Stimulated activated CD4-positive, alpha-beta T cell treated with anti-CD3 and anti-CD28 coated beads, Interleukin-12 subunit alpha, Interleukin-12 subunit beta, amount 100 ng/mL, for 4 hours (primary cell): ENCODE measurements at regions not wholly inside any gene's neighbourhood (a gene's known extent, or its start where the extent isn't known, plus 50 kb on each side); places are given as distances from the start of the nearest gene placed in this dataset.

Experiments
- DNase-seq: peaks from one replicate; pipeline ENCODE4 v3.0.0-alpha.2; 2020

GRCh38 chr3:94520364-94520763, 457.5 kb downstream of the NSUN3 start:
- DNase-seq: no peak

DNA sequence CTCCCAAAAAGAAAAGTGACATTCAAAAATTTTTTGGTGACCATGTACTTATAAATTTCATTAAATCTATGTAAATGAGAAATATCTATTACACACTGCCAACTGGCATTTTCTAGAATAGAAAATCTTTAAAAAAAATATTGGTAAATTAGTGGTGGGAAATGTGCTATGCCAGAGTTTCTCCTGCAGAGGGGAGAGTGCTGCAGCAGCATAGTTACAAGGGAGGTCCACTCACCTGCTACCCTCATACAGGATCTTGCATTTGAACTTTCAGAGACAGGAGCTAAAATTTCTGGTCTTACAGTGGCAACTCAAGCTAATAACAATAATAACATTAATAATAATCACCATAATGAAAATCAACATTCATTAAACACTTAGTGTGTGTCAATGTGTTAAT, 459.6 kb downstream of the NSUN3 start:
- no peak for DNase-seq

- DNase-seq: no peak
These were observed 461.4 kb downstream of the NSUN3 start for GRCh38 chr3:94524102-94524919.

DNA sequence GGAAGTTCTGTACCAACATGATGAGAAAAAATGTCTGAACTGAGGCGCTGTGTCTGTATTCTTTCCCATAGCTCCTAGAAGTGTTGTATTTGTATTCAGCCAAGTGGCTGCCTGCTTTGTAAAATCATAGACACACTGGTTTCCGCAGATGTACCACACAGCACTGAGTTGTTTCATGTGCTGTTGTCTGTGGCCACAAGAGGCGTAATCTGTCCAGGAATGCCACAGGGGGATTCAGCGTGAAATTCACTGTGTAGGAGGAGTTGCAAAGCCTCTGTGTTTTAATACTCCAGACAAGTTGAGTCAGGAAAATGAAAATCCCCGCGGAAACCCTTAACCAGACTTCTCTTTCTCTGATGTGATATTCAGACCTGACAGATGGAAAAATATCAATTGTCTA, 462.2 kb downstream of the NSUN3 start:
- no peak for DNase-seq

- no peak for DNase-seq
These were observed 467.0 kb downstream of the NSUN3 start for GRCh38 chr3:94529816-94530215.

DNA sequence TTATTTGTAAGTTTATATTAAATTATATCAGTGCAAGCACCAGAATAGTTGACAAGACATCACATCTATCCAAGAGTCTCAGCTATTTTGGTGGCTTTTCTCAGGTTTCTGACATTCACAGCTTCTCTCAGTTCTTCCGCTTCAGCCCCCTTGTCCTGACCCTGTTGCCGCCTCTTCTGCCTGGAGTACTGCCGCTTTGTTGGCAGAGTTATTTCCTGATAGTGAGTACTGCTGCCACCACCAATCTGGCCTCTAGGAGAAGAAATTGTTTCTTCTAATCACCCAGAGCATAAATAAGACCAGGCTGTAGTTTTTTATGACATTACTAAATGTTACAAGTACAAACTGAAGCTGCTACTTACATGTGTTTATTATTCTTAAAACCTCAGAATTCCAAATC, 470.1 kb downstream of the NSUN3 start:
- no peak for DNase-seq

DNA sequence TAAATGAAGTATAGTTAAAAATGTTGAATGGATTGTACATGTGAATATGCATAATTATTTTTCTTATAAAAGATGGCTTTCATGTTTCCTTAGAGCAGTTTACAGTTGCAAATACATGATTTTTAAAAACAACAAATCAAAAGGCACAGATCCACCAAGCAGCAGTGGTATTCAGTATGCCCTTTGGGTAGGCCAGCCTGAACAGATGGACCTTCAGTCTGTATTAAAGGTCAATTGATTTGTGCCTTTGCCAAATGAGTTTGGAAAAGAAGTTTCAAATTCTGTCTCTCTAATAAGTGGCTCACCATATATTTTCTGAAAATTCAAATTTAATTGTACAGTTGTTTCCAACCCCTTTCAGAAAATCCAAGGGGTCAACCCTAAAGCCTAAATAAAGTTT, 477.1 kb downstream of the NSUN3 start:
- DNase-seq: no peak

GRCh38 chr3:94543161-94543560, 480.3 kb downstream of the NSUN3 start:
- DNase-seq: no peak

DNA sequence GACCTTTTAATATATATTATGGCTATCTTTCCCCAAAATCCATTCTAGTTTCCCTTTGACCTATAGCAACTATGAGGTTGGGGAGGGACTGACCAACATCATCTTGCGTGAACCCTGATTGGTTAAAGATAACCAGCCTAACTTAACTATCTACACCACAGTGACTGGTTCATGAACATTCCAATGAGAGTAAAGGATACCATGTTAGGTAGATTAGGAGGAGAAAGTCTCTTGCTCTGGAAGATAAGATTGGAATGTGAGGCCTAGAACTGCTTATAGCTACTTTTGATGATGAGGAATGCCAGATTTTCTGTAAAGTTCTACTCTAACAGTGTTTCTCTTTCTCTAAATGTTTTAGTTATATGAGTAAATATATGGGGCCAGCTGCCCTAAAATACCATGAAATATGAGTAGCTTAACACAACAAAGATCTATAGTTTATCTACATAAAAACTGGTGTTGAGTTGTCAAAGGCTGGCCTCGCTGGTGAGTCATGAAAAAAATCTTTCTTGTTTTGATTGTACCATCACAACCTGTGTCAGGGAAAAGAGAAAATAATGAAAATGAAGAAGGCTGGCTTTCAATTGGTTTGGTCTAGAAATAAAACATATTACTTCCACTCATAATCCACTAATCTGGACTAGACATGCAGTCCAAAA, 481.4 kb downstream of the NSUN3 start:
- no peak for DNase-seq

DNA sequence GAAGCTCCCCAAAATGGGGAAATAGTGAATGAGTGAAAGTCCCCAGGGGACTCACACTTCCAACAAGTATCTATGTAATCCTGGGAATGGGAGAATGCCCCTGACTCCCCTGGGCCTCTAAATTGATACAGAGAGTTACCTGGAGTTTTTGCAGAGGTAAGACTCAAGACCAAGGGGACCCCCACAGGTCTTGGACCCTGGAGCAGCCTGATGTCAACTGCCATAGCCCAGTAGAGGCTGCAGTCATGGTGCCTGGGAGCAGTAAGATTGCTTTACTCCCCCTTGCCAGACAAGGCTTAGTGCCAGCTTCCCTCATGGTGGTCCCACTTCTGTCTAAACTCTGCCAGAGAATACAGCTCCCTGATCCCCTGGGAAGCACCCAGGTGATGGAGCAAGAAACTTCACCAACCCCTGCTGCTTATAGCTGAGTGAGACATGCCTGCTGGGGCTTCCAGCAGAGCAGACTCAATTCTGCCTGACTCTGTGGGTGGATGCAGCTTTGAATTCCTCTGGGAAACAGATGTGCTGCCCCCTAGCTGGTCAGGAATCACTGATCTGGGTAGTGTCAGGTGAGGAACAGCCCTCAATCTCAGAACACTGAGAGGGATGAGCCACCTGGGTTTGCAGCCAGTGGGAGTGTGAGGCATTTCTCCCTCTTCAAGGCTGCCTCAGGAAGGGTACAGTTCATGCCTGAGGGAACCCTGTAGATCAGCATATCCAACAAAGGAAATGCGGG, 485.9 kb downstream of the NSUN3 start:
- DNase-seq: no peak

- no peak for DNase-seq
These were observed 498.2 kb downstream of the NSUN3 start for GRCh38 chr3:94561094-94561493.

DNA sequence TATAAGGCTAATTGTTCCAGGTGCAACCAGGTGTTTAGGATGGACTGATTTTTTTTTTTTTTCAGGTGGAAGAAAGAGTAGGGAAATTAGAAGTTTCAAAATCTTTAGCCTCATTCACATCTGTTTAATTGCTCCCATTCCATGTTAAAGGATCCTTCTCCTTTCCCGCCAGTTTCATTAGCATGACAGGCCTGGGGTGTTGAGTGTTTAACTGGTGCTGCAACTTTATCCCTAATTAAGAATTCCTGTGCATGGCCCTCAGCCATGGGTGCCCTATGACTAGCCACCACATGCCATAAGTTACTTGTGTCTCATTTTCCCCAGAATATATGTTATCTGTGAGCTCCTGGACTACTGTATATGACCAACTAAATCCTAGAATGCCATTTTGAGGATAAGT, 501.4 kb downstream of the NSUN3 start:
- DNase-seq: no peak

DNA sequence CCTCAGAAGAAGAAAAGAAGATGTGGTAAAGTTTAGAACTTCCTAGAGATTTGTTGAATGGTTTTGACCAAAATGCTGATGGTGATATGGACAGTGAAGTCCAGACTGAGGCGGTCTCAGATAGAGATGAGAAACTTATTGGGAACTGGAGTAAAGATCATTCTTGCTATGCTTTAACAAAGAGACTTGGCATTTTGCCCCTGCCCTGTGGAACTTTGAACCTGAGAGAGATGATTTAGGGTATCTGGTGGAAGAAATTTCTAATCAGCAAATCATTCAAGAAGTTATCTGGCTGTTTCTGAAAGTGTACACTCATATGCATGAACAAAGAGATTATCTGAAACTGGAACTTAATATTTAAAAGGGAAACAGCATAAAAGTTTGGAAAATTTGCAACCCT, 505.2 kb downstream of the NSUN3 start:
- DNase-seq: no peak

- DNase-seq: no peak
These were observed 510.5 kb downstream of the NSUN3 start for GRCh38 chr3:94573337-94573736.

- DNase-seq: no peak
These were observed 524.4 kb downstream of the NSUN3 start for GRCh38 chr3:94587291-94587690.

DNA sequence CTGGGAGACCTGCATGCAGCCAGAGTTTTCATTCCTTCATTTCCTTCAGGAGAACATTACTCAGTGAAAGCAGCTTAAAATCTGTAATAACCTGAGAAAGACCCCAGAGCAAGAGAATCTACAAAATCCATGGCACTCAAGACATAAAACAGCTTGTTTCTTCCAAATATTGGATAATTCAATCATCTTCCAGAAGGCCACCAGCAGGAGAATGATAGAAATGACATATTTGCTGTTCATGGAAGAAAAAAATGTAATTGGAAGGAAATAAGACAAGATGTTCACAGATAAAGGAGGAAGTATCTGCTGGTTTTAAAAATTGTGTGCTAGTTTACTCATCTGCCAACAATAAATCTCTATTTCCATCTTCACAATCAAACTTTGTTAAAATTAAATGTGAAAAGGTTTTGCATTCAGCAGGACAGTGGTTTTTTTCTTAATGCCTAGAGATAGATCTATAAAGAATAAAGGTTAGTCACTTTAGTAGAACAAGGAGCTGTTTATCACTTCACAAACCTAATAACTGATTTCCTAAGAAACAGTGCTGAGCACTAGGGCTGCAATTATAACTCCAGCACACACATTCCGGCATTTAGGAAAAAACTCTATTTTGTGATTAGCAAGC, 530.8 kb downstream of the NSUN3 start:
- DNase-seq: no peak

DNA sequence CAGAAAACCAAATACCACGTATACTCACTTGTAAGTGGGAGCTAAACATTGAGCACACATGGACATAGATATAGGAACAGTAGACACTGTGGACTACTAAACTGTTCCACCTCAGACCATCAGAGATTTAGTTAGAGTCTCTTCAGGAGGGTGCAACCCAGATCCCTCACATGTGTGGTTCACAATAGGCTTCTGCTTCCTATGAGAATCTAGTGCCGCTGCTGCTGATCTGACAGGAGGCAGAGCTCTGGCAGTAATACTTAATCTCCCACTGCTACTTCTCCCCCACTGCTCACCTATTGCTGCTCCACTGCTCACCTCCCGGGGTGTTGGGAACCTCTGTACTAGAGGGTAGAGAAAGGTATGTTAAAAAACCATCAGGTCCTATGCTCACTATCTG, 533.3 kb downstream of the NSUN3 start:
- DNase-seq: no peak

DNA sequence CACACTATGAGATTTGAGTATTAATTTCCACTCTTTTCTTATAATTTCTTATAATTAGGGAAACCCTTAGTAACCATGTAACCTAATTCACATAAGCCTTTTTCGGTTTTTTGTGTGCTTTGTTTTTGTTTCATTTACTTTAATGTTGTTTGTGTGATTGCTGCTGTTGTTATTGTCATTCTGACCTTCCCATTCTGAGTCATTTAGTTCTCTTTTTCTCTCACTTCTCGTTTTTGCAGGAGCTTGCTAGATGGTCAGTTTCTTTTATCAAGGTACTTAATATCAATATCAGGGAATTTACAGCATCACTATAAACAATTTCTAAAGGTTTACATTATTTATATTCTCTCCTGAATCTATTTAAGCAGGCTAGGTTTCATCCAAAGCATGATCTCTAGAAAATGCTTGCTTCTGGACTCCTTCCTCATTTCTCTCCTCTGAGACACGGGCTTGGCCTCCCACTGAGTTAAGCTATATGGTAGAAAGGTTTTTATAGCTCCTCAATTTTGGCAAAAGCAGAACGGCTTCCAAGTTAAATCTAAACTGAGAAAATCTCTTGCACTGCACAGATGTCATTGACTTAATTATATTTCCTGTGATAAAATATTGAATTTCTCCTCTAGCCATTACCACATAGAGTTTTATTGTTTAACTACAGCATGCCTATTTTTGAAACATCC, 534.2 kb downstream of the NSUN3 start:
- no peak for DNase-seq

DNA sequence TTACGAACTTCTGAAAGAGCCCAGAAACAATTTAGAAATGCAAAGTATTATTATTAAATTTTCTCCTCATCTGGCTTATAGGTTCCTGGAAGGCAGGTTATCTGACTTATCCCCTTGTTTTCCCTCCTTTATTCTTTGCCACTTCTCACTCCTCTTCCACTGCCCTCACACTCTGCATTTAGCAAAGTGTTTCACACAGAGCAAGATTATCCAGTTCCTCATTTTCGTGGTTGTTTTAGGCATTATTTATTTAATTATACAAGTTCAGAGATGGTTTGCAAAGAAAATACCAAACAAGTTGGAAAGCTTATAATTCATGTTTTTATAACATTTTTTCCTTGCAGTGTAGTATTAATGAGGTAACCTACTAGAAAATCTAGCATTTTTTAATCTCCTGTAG, 544.9 kb downstream of the NSUN3 start:
- no peak for DNase-seq

DNA sequence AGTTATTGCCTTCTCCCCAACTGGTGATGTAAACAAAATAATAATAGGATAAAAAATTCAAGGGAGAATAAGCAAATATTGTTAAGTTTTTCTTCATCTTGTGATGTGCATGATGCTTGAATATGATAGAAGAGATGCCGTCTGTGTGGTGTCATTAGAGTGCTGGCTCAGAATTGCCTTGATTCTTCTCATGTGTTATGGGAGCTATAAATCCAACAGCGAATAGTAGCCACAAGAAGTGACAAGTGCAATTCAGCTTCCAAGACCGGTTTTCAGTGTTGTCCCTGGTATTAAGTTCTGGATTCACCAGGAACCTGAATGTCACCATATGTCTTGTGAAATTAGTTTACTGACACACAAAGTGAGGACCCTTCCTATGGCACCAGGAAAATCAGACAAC, 547.0 kb downstream of the NSUN3 start:
- no peak for DNase-seq

- no peak for DNase-seq
These were observed 548.7 kb downstream of the NSUN3 start for GRCh38 chr3:94611596-94611995.

DNA sequence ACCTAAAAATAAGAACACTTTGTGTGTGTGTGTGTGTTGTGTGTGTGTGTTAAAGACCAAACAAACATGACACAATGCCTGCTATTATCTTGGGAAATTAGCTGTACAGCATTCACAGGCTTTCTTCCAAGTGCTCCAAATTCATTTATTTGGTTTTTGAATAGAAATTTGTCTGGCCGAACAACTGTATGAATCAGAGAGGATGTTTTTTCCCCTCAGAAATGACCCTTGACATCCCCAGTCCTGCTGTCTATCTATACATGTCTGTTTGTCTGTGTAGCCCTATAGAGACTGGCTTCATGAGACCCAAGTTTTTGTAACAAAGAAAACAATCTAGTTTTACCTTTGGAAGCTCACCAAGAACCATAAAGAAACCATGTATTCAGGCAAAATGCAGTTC, 549.8 kb downstream of the NSUN3 start:
- no peak for DNase-seq

- no peak for DNase-seq
These were observed 551.3 kb downstream of the NSUN3 start for GRCh38 chr3:94614192-94614591.
